DOHH2 (cell line): ENCODE measurements at regions not wholly inside any gene's neighbourhood (a gene's known extent, or its start where the extent isn't known, plus 50 kb on each side); places are given as distances from the start of the nearest gene placed in this dataset.

Source experiments
- H3F3A ChIP-seq: fragments of 200-600 bp; sonication (generic), shearing (Covaris generic); 2 replicates; pipeline ENCODE4 v1.6.0; 2016; ENCODE audit warnings: antibody characterized with exemption, mild to moderate bottlenecking; ENCODE audit not compliant: control insufficient read depth, insufficient read depth
- H3K27ac ChIP-seq: fragments of 200-600 bp; sonication (generic); 2 replicates; pipeline ENCODE4 v1.5.1; 2014; ENCODE audit warnings: low read depth, mild to moderate bottlenecking, low read length, moderate library complexity
- H3K27me3 ChIP-seq: fragments of 200-600 bp; sonication (generic); 2 replicates; pipeline ENCODE4 v1.6.1; 2014; ENCODE audit warnings: mild to moderate bottlenecking, low read length, mixed read lengths; ENCODE audit not compliant: control insufficient read depth
- H3K36me3 ChIP-seq: fragments of 200-600 bp; sonication (generic); 2 replicates; pipeline ENCODE4 v1.6.1; 2014; ENCODE audit warnings: mild to moderate bottlenecking, low read length, moderate library complexity, mixed read lengths; ENCODE audit not compliant: control insufficient read depth
- H3K4me1 ChIP-seq: fragments of 200-600 bp; sonication (generic); 2 replicates; pipeline ENCODE4 v1.6.1; 2014; ENCODE audit warnings: mild to moderate bottlenecking, low read length, mixed read lengths; ENCODE audit not compliant: control insufficient read depth
- H3K4me2 ChIP-seq: fragments of 200-600 bp; sonication (generic); 2 replicates; pipeline ENCODE4 v1.6.0; 2014; ENCODE audit warnings: mild to moderate bottlenecking, low read length, moderate library complexity
- H3K4me3 ChIP-seq: fragments of 200-600 bp; sonication (generic); 2 replicates; pipeline ENCODE4 v1.5.1; 2014; ENCODE audit warnings: mild to moderate bottlenecking, low read length, mixed read lengths
- H3K79me2 ChIP-seq: fragments of 200-600 bp; sonication (generic); 2 replicates; pipeline ENCODE4 v1.6.1; 2014; ENCODE audit warnings: mild to moderate bottlenecking, low read length, mixed read lengths; ENCODE audit not compliant: control insufficient read depth
- H3K9me2 ChIP-seq: fragments of 200-600 bp; sonication (generic); replicated peaks from 2 replicates; pipeline ENCODE4 v1.6.1; 2014; ENCODE audit warnings: mild to moderate bottlenecking, low read length, mixed read lengths; ENCODE audit not compliant: control insufficient read depth
- H3K9me3 ChIP-seq: fragments of 200-600 bp; sonication (generic); 2 replicates; pipeline ENCODE4 v1.6.1; 2014; ENCODE audit warnings: antibody characterized with exemption, low read length, mixed read lengths; ENCODE audit not compliant: control insufficient read depth, insufficient read depth
- H4K20me1 ChIP-seq: fragments of 200-600 bp; sonication (generic); 2 replicates; pipeline ENCODE4 v1.6.0; 2014; ENCODE audit warnings: low read depth, mild to moderate bottlenecking, antibody characterized with exemption, low read length, moderate library complexity; ENCODE audit not compliant: control insufficient read depth, insufficient read depth
- EZH2phosphoT487 ChIP-seq: fragments of 200-600 bp; sonication (generic); IDR thresholded peaks from 2 replicates; pipeline ENCODE4 v1.6.1; 2017; ENCODE audit warnings: borderline replicate concordance, mild to moderate bottlenecking, antibody characterized with exemption, low read length, moderate library complexity, mixed read lengths
- TF ChIP-seq, protein P1 (sequence below): fragments of 200-600 bp; sonication (generic); IDR thresholded peaks from one replicate; pipeline ENCODE4 v1.5.1; 2014; ENCODE audit warnings: antibody characterized with exemption, mild to moderate bottlenecking, low read depth, low read length; ENCODE audit not compliant: poor library complexity, severe bottlenecking

DNA sequence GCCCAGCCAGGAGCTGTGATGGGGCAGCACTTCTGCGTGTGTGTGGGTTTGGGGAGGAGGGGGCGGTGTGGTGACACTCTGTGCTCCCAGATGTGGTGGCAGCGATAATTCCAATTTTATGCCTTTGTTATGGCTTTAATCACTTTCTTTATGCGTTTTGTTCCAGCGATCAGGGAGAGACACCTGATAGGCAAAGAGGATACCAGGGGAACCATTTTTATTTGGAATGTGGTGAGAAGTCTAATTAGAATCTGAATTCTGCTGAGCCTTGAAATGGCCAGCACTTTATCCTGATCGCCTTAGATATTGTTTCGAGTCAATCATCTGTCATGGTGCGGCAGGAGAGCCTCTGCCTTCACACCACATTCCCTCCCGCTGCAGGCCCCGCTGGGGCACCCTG, 79.5 kb downstream of the HIF1AN start:
- Histone ChIP-seq H3K4me2 (no peak overlapping the region), H3K27me3 (peaks cover 5% of the 10 kb centered on the region), H3K4me3 (no peak overlapping the region), H3K79me2 (no peaks in the 10 kb centered on the region), H3K9me2 (no peaks in the 10 kb centered on the region), H3K27ac (no peak overlapping the region), H3K4me1 (no peaks in the 10 kb centered on the region), H3K9me3 (no peaks in the 10 kb centered on the region), H3F3A (no peaks in the 10 kb centered on the region), H4K20me1 (no peaks in the 10 kb centered on the region; the same call in 1 of the 2 replicates), H3K36me3 (no peaks in the 10 kb centered on the region)
- TF ChIP-seq EZH2phosphoT487 = no peak
- TF ChIP-seq, protein P1, sequence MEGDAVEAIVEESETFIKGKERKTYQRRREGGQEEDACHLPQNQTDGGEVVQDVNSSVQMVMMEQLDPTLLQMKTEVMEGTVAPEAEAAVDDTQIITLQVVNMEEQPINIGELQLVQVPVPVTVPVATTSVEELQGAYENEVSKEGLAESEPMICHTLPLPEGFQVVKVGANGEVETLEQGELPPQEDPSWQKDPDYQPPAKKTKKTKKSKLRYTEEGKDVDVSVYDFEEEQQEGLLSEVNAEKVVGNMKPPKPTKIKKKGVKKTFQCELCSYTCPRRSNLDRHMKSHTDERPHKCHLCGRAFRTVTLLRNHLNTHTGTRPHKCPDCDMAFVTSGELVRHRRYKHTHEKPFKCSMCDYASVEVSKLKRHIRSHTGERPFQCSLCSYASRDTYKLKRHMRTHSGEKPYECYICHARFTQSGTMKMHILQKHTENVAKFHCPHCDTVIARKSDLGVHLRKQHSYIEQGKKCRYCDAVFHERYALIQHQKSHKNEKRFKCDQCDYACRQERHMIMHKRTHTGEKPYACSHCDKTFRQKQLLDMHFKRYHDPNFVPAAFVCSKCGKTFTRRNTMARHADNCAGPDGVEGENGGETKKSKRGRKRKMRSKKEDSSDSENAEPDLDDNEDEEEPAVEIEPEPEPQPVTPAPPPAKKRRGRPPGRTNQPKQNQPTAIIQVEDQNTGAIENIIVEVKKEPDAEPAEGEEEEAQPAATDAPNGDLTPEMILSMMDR = no peak

DNA sequence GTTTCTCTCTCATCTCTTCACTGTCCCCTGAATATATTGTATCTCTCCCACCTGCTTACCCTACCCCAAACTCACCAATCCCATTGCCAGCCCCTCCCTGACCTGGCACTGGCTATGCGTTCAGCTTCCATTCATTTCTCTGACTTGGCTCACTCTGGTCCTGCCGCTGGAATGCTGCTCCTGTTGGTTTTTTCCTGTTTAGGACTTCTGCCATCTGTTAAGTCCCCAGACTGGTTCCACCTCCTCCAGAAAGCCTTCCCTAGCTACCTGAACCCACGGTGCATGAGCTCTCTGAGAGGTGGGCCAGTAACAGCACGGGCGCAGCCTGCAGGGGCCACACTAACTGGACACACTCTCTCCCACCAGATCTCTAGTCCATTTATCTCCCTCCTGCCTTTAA, 80.2 kb downstream of the HIF1AN start:
- no peak for TF ChIP-seq EZH2phosphoT487
- TF ChIP-seq, protein P1 = no peak

DNA sequence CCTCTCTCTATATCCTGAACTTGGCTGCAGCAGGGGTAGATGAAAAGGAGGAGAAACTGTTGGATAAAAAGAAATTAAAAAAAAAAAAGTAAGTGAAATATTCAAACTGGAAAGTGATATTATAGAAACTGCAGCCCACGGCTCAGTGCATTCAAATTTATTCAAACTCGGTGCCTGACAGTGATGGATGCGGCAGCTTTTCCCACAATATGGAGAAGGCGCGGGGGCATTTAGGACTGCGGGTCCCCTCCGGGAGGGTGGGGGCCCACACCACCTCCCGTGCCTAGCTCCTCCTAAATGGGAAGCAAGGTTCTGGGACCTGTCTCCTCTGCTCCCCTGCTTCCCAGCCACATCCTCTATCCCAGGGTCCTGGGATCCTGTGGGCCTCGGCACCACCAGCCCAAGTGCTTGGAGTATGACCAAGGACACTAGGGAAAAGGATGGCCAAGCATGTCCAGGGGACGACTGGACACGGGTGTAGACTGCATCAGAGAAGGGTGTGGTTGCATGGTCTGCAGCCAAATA, 82.4 kb downstream of the HIF1AN start:
- Histone ChIP-seq H3K4me2 (no peak overlapping the region), H3F3A (no peaks in the 10 kb centered on the region), H3K27ac (no peak overlapping the region), H3K36me3 (no peaks in the 10 kb centered on the region), H3K4me3 (no peak overlapping the region), H3K9me2 (no peaks in the 10 kb centered on the region), H3K9me3 (no peaks in the 10 kb centered on the region), H4K20me1 (no peaks in the 10 kb centered on the region), H3K4me1 (no peaks in the 10 kb centered on the region), H3K27me3 (peaks cover 11% of the 10 kb centered on the region), H3K79me2 (no peaks in the 10 kb centered on the region)
- no peak for TF ChIP-seq EZH2phosphoT487
- TF ChIP-seq, protein P1 = no peak

More for the DNA sequence above, 80.2 kb downstream of the HIF1AN start:
- no peaks in the 10 kb centered on the region for H4K20me1 ChIP-seq
- H3F3A ChIP-seq = no peaks in the 10 kb centered on the region
- no peak overlapping the region for H3K4me3 ChIP-seq
- no peaks in the 10 kb centered on the region for H3K9me2 ChIP-seq
- H3K36me3 ChIP-seq = no peaks in the 10 kb centered on the region
- no peaks in the 10 kb centered on the region for H3K9me3 ChIP-seq
- H3K27ac ChIP-seq = no peak overlapping the region
- H3K79me2 ChIP-seq = no peaks in the 10 kb centered on the region
- H3K4me2 ChIP-seq = no peak overlapping the region
- no peaks in the 10 kb centered on the region for H3K4me1 ChIP-seq
- H3K27me3 ChIP-seq = peaks cover 6% of the 10 kb centered on the region
